Endothelial cell of umbilical vein (primary cell): ENCODE measurements at regions not wholly inside any gene's neighbourhood (a gene's known extent, or its start where the extent isn't known, plus 50 kb on each side); places are given as distances from the start of the nearest gene placed in this dataset.

Source experiments
- BruUV-seq: library from RNA; stranded (reverse); fragments of 400-500 nt; replicated peaks from 2 replicates; lab custom pipeline; 2021; lab: Mats Ljungman, UMichigan
- CTCF ChIA-PET: fragments of 300-600, 350-600 bp; sonication (Branson Sonifier 250); formaldehyde crosslinking; loops from one replicate; lab custom pipeline; 2021; ENCODE audit warnings: antibody characterized with exemption, inconsistent platforms; lab: Charles Lee
- POLR2A ChIA-PET: fragments of 300-600, 350-600 bp; sonication (Branson Sonifier 250); formaldehyde crosslinking; loops from one replicate; lab custom pipeline; 2021; ENCODE audit warnings: antibody characterized with exemption, inconsistent platforms; lab: Charles Lee
- DNase-seq: peaks from one replicate; pipeline ENCODE4 v3.0.0-alpha.2; 2011; ENCODE audit warnings: low read depth, low spot score
- FAIRE-seq: peaks from 2 replicates; lab custom pipeline; 2011; peaks lifted over from hg19 to GRCh38; lab: Jason Lieb, UNC
- H2AFZ ChIP-seq: 2 replicates; pipeline ENCODE4 v1.6.0; 2012; ENCODE audit warnings: low read depth, low read length, control low read depth, inconsistent platforms
- H3K27ac ChIP-seq: 2 replicates; pipeline ENCODE4 v1.5.1; 2011; ENCODE audit warnings: low read depth, mild to moderate bottlenecking, control low read depth, low read length, moderate library complexity; ENCODE audit not compliant: insufficient read depth
- H3K27me3 ChIP-seq, 2 experiments: 2 replicates each; pipeline versions ENCODE4 v1.6.0 to v1.6.1; 2011; ENCODE audit warnings: low read length in 2 of 2, mixed read lengths in 1 of 2; ENCODE audit not compliant: control insufficient read depth in 2 of 2, insufficient read depth in 2 of 2
- H3K36me3 ChIP-seq, 2 experiments: 2 replicates in 1 of 2; 3 replicates in 1 of 2; pipeline ENCODE4 v1.5.1; 2011; ENCODE audit warnings: low read length in 2 of 2, mild to moderate bottlenecking in 1 of 2, moderate library complexity in 1 of 2; ENCODE audit not compliant: control insufficient read depth in 2 of 2, insufficient read depth in 2 of 2; ENCODE audit errors: extremely low read depth in 1 of 2
- H3K4me1 ChIP-seq: 3 replicates; pipeline ENCODE4 v1.5.1; 2011; ENCODE audit warnings: mild to moderate bottlenecking, low read length; ENCODE audit not compliant: control insufficient read depth, insufficient read depth; ENCODE audit errors: extremely low read depth
- H3K4me2 ChIP-seq: 2 replicates; pipeline ENCODE4 v1.6.1; 2011; ENCODE audit warnings: low read length, control low read depth, mixed read lengths; ENCODE audit not compliant: insufficient read depth
- H3K4me3 ChIP-seq, 3 experiments: fragments of 200-600 bp in 1 of 3; sonication (generic), shearing (Covaris generic) in 1 of 3; replicated peaks in 1 of 3; 2 replicates each; pipeline ENCODE4 v1.5.1; 2011 to 2016; ENCODE audit warnings: control low read depth in 3 of 3, low read length in 3 of 3, mild to moderate bottlenecking in 2 of 3, inconsistent platforms in 1 of 3, low read depth in 1 of 3, moderate library complexity in 1 of 3; ENCODE audit not compliant: insufficient read depth in 1 of 3
- H3K79me2 ChIP-seq: 2 replicates; pipeline ENCODE4 v1.6.0; 2012; ENCODE audit warnings: low read length, inconsistent platforms; ENCODE audit not compliant: control insufficient read depth, insufficient read depth
- H3K9ac ChIP-seq: replicated peaks from 2 replicates; pipeline ENCODE3; 2011; ENCODE audit warnings: low read length, control low read depth; ENCODE audit not compliant: insufficient read depth; ENCODE audit errors: extremely low read depth
- H3K9me1 ChIP-seq: replicated peaks from 3 replicates; pipeline ENCODE4 v1.6.0; 2011; ENCODE audit warnings: mild to moderate bottlenecking, low read length; ENCODE audit not compliant: control insufficient read depth, insufficient read depth; ENCODE audit errors: extremely low read depth
- H3K9me3 ChIP-seq: replicated peaks from 2 replicates; pipeline ENCODE4 v1.5.1; 2012; ENCODE audit warnings: low read length, inconsistent platforms; ENCODE audit not compliant: control insufficient read depth, insufficient read depth
- H4K20me1 ChIP-seq: replicated peaks from 2 replicates; pipeline ENCODE3; 2011; ENCODE audit warnings: mild to moderate bottlenecking, low read length; ENCODE audit not compliant: control insufficient read depth, insufficient read depth; ENCODE audit errors: extremely low read depth
- EZH2 ChIP-seq: IDR thresholded peaks from 2 replicates; pipeline ENCODE4 v1.6.1; 2012; ENCODE audit warnings: borderline replicate concordance, low read depth, mild to moderate bottlenecking, moderate library complexity, low read length, inconsistent platforms; ENCODE audit not compliant: severe bottlenecking
- FOS ChIP-seq: IDR thresholded peaks from 2 replicates; pipeline ENCODE4 v1.6.1; 2011; ENCODE audit warnings: mild to moderate bottlenecking, low read length, moderate library complexity, borderline replicate concordance; ENCODE audit not compliant: insufficient read depth
- GATA2 ChIP-seq: IDR thresholded peaks from 2 replicates; pipeline ENCODE4 v1.7.0; 2011; ENCODE audit warnings: low read depth, mild to moderate bottlenecking, moderate library complexity, mixed read lengths, low read length; ENCODE audit not compliant: insufficient read length, insufficient read depth
- JUN ChIP-seq: IDR thresholded peaks from 2 replicates; pipeline ENCODE4 v1.6.1; 2011; ENCODE audit warnings: borderline replicate concordance, low read depth; ENCODE audit not compliant: insufficient read length, insufficient read depth
- MAX ChIP-seq: IDR thresholded peaks from 2 replicates; pipeline ENCODE4 v1.6.1; 2011; ENCODE audit not compliant: insufficient read depth, insufficient read length
- MYC ChIP-seq: IDR thresholded peaks from one replicate; pipeline ENCODE4 v1.6.1; 2011; ENCODE audit warnings: mild to moderate bottlenecking, low read depth, low read length
- POLR2A ChIP-seq: IDR thresholded peaks from 2 replicates; pipeline ENCODE4 v1.6.1; 2012; ENCODE audit warnings: low read depth, mild to moderate bottlenecking, control low read depth, low read length
- POLR2AphosphoS5 ChIP-seq: IDR thresholded peaks from 2 replicates; pipeline ENCODE4 v1.6.1; 2012; ENCODE audit warnings: low read depth, mild to moderate bottlenecking, control low read depth, low read length, moderate library complexity; ENCODE audit not compliant: insufficient read depth
- dilution Hi-C: fragments of 300-500 bp; cut with MboI; formaldehyde crosslinking; loops from one replicate; pipeline ENCODE4 v1.15.0; 2019; ENCODE audit warnings: low sequenced_read_pairs; ENCODE audit not compliant: extremely low pct_ligation_motif_present
- intact Hi-C: fragments of 100-400 bp; cut with micrococcal nuclease; formaldehyde crosslinking; loops from one replicate; pipeline ENCODE4 v1.10.0; 2022
- TF ChIP-seq, protein P1 (sequence below), 2 donors: IDR thresholded peaks; 1 replicate in 1 of 2; 2 replicates in 1 of 2; pipeline ENCODE4 v1.5.1; 2011; ENCODE audit warnings: low read length in 2 of 2, mild to moderate bottlenecking in 2 of 2, moderate library complexity in 2 of 2, control low read depth in 1 of 2, inconsistent platforms in 1 of 2, low read depth in 1 of 2; ENCODE audit not compliant: insufficient read depth in 1 of 2; ENCODE audit errors: extremely low read depth in 1 of 2

- no peak overlapping the region for H3K4me2 ChIP-seq
- ChIA-PET CTCF (interaction anchor here (1.6 to 2.8 kb wide), 2 partner anchors 11 to 15 kb away, joined by 4 to 12 read pairs; no protein-coding TSS in a partner anchor), POLR2A (no interaction called here)
- H3K79me2 ChIP-seq, result no peaks in the 10 kb centered on the region
- H3K9ac ChIP-seq, result no peak overlapping the region
- H3K36me3 ChIP-seq, result no peaks in the 10 kb centered on the region
- H3K9me3 ChIP-seq, result no peaks in the 10 kb centered on the region
- intact Hi-C loops (no loop called here), dilution Hi-C loops (no loop called here)
- no peak overlapping the region for H2AFZ ChIP-seq
- no TSS peak for BruUV-seq
- no peaks in the 10 kb centered on the region for H4K20me1 ChIP-seq
- DNase-seq, result no peak
- TF ChIP-seq MAX, result no peak
- no peak for TF ChIP-seq GATA2
- no peak for TF ChIP-seq EZH2
- TF ChIP-seq, protein P1, sequence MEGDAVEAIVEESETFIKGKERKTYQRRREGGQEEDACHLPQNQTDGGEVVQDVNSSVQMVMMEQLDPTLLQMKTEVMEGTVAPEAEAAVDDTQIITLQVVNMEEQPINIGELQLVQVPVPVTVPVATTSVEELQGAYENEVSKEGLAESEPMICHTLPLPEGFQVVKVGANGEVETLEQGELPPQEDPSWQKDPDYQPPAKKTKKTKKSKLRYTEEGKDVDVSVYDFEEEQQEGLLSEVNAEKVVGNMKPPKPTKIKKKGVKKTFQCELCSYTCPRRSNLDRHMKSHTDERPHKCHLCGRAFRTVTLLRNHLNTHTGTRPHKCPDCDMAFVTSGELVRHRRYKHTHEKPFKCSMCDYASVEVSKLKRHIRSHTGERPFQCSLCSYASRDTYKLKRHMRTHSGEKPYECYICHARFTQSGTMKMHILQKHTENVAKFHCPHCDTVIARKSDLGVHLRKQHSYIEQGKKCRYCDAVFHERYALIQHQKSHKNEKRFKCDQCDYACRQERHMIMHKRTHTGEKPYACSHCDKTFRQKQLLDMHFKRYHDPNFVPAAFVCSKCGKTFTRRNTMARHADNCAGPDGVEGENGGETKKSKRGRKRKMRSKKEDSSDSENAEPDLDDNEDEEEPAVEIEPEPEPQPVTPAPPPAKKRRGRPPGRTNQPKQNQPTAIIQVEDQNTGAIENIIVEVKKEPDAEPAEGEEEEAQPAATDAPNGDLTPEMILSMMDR (IDR thresholded peaks at IDR 0.05; ENCODE audit: extremely low read depth in 1 of 2, insufficient read depth in 1 of 2, low read depth in 1 of 2, low read length in 2 of 2), result no peak
- TF ChIP-seq MYC, result no peak
- TF ChIP-seq POLR2A, result no peak
- no peak for TF ChIP-seq POLR2AphosphoS5
- TF ChIP-seq JUN, result no peak
- no peak for TF ChIP-seq FOS
- FAIRE-seq, result no peak
- H3K9me1 ChIP-seq, result no peaks in the 10 kb centered on the region
- H3K4me1 ChIP-seq, result no peaks in the 10 kb centered on the region
- H3K27ac ChIP-seq, result no peak overlapping the region
- H3K27me3 ChIP-seq, result no peaks in the 10 kb centered on the region
- H3K4me3 ChIP-seq, result no peak overlapping the region
These were observed 257.8 kb downstream of the EFNB2 start for GRCh38 chr13:106277484-106278154.
